ENCODE measurements at regions not wholly inside any gene's neighbourhood (a gene's known extent, or its start where the extent isn't known, plus 50 kb on each side); places are given as distances from the start of the nearest gene placed in this dataset.

- no peaks in the 10 kb centered on the region for H3K9me1 ChIP-seq (ENCODE audit: control insufficient read depth, insufficient read depth, low read length)
- H3K27me3 ChIP-seq (ENCODE audit: control insufficient read depth in 2 of 2, insufficient read depth in 2 of 2, low read length in 2 of 2), result no peaks in the 10 kb centered on the region
- H3K4me2 ChIP-seq (ENCODE audit: insufficient read depth, low read length), result no peak overlapping the region
- DNase-seq (ENCODE audit: extremely low read depth in 1 of 4, low spot score in 3 of 4) (peak in 1 of 4 experiments; percentile 3), ATAC-seq (peak; percentile 48; the same call in 1 of the 3 replicates), FAIRE-seq (no peak)
- H3K9ac ChIP-seq (ENCODE audit: insufficient read depth in 1 of 2, low read depth in 2 of 2, low read length in 2 of 2), result no peak overlapping the region
- no peaks in the 10 kb centered on the region for H3K79me2 ChIP-seq (ENCODE audit: control insufficient read depth, insufficient read depth, low read length)
- H3K4me3 ChIP-seq, result no peak overlapping the region
- ChIA-PET CTCF (ENCODE audit: low intra/inter-chr PET ratio) (no interaction called here), POLR2A (no interaction called here)
- intact Hi-C loops (cut with micrococcal nuclease), result no loop called here
- no peaks in the 10 kb centered on the region for H3K36me3 ChIP-seq (ENCODE audit: control insufficient read depth, insufficient read depth, low read length)
- no peak overlapping the region for H2AFZ ChIP-seq (ENCODE audit: low read depth, low read length)
- TF ChIP-seq CTCF (IDR thresholded peaks at IDR 0.05 in 2 of 3, conservative IDR thresholded peaks at IDR 0.05 in 1 of 3; ENCODE audit: insufficient read depth in 2 of 3, low read depth in 1 of 3, low read length in 3 of 3) (peak in 2 of 3 experiments; percentile 29 to 40; a peak in 3 of 6 replicates), ZNF165 (CRISPR knock-in tag; IDR thresholded peaks at IDR 0.05; ENCODE audit: borderline replicate concordance) (no peak)
- H3K9me3 ChIP-seq (replicated peaks; ENCODE audit: control insufficient read depth, insufficient read depth, low read depth, low read length), result no peaks in the 10 kb centered on the region
- BruUV-seq (replicated peaks), result no TSS peak
- H4K20me1 ChIP-seq (replicated peaks; ENCODE audit: control insufficient read depth, insufficient read depth, low read length), result no peaks in the 10 kb centered on the region
- H3K27ac ChIP-seq (ENCODE audit: extremely low read depth, low read depth, low read length), result no peak overlapping the region
- in situ Hi-C loops (cut with MboI), result no loop called here
- H3K4me1 ChIP-seq (replicated peaks in 1 of 2; ENCODE audit: control insufficient read depth in 2 of 2, insufficient read depth in 2 of 2, low read length in 2 of 2), result no peaks in the 10 kb centered on the region; a peak in 1 of 5 replicates
- 0% methylated on average over 4 of the region's 4 CpGs for WGBS (ENCODE audit: insufficient coverage, low coverage, missing lambda C conversion rate)
Measured at GRCh38 chr12:114245555-114245954, 160.4 kb downstream of the TBX5 start.

DNA sequence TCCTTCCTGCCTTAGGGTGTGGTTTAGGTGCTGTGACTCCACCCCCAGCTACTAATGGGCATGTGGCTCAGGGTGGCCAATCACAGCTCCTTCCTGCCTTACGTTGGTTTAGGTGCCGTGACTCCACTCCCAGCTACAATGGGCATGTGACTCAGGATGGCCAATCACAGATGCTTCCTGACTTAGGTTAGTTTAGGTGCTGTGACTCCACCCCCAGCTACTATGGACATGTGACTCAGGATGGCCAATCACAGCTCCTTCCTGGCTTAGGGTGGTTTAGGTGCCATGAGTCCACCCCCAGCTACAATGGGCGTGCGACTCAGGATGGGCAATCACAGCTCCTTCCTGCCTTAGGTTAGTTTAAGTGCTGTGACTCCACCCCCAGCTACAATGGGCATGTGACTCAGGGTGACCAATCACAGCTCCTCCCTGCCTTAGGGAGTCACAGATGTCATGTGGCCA is 163.9 kb downstream of the TBX5 start:
- no peaks in the 10 kb centered on the region for H3K79me2 ChIP-seq (ENCODE audit: control insufficient read depth, insufficient read depth, low read length)
- H3K36me3 ChIP-seq (ENCODE audit: control insufficient read depth, insufficient read depth, low read length), result no peaks in the 10 kb centered on the region
- CTCF ChIA-PET (ENCODE audit: low intra/inter-chr PET ratio), result no interaction called here
- POLR2A ChIA-PET, result interaction anchor here (0.7 kb wide), 1 partner anchor 13 kb away, joined by 4 read pairs; no protein-coding TSS in a partner anchor
- H3K9ac ChIP-seq (ENCODE audit: insufficient read depth in 1 of 2, low read depth in 2 of 2, low read length in 2 of 2), result no peak overlapping the region
- no peaks in the 10 kb centered on the region for H3K27me3 ChIP-seq (ENCODE audit: control insufficient read depth in 2 of 2, insufficient read depth in 2 of 2, low read length in 2 of 2)
- no peak overlapping the region for H3K27ac ChIP-seq (ENCODE audit: extremely low read depth, low read depth, low read length)
- peaks cover 0 to 4% of the 10 kb centered on the region in 2 experiments; a peak in 1 of 5 replicates for H3K4me1 ChIP-seq (replicated peaks in 1 of 2; ENCODE audit: control insufficient read depth in 2 of 2, insufficient read depth in 2 of 2, low read length in 2 of 2)
- no TSS peak for BruUV-seq (replicated peaks)
- in situ Hi-C loops (cut with MboI), result no loop called here
- intact Hi-C loops (cut with micrococcal nuclease), result no loop called here
- H3K4me3 ChIP-seq, result no peak overlapping the region
- H3K9me1 ChIP-seq (ENCODE audit: control insufficient read depth, insufficient read depth, low read length), result no peaks in the 10 kb centered on the region
- no peak overlapping the region for H3K4me2 ChIP-seq (ENCODE audit: insufficient read depth, low read length)
- H4K20me1 ChIP-seq (replicated peaks; ENCODE audit: control insufficient read depth, insufficient read depth, low read length), result no peaks in the 10 kb centered on the region; the same call in 1 of the 2 replicates
- peak; percentile 22 to 41 (median 30) for DNase-seq (ENCODE audit: extremely low read depth in 1 of 4, low spot score in 3 of 4)
- FAIRE-seq, result peak; percentile 56
- peak overlapping the region; percentile 5; the same call in 1 of the 2 replicates for H2AFZ ChIP-seq (ENCODE audit: low read depth, low read length)
- WGBS (ENCODE audit: insufficient coverage, low coverage, missing lambda C conversion rate), result 3% methylated on average over 4 of the region's 4 CpGs
- peak; percentile 95 for ATAC-seq
- no peaks in the 10 kb centered on the region for H3K9me3 ChIP-seq (replicated peaks; ENCODE audit: control insufficient read depth, insufficient read depth, low read depth, low read length)
- peak; percentile 20; the same call in 1 of the 2 replicates for TF ChIP-seq CBFA2T2 (conservative IDR thresholded peaks at IDR 0.05)
- TF ChIP-seq, protein P1, sequence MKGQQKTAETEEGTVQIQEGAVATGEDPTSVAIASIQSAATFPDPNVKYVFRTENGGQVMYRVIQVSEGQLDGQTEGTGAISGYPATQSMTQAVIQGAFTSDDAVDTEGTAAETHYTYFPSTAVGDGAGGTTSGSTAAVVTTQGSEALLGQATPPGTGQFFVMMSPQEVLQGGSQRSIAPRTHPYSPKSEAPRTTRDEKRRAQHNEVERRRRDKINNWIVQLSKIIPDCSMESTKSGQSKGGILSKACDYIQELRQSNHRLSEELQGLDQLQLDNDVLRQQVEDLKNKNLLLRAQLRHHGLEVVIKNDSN (CRISPR knock-in tag; IDR thresholded peaks at IDR 0.05), result peak; percentile 90
